ENCODE measurements at regions not wholly inside any gene's neighbourhood (a gene's known extent, or its start where the extent isn't known, plus 50 kb on each side); places are given as distances from the start of the nearest gene placed in this dataset.
A peak's percentile ranks its signal among the peaks of the same experiment; 100 is the strongest.
"Not testable (repeated sequence)": the region's sequence is repeated elsewhere in the genome, so short reads cannot be mapped to it uniquely, and the experiment has no call there.

- no peak overlapping the region for H3K27ac Mint-ChIP-seq
- no peak overlapping the region for H3K4me3 Mint-ChIP-seq
- peaks cover 39% of the 10 kb centered on the region for H3K4me1 Mint-ChIP-seq
- peaks cover 3% of the 10 kb centered on the region for H3K27me3 Mint-ChIP-seq (ENCODE audit: low read depth, poor library complexity)
- no peaks in the 10 kb centered on the region for H3K36me3 Mint-ChIP-seq (ENCODE audit: low read depth)
- no peak for TF ChIP-seq CTCF (IDR thresholded peaks at IDR 0.05)
- H3K9me3 Mint-ChIP-seq = no peaks in the 10 kb centered on the region
- no peak for DNase-seq
Observed at GRCh38 chr4:128542047-128542446, 254.4 kb upstream of the PGRMC2 start.

- peaks cover 2% of the 10 kb centered on the region for H3K27me3 Mint-ChIP-seq (ENCODE audit: low read depth, poor library complexity)
- DNase-seq = no peak
- peaks cover 48% of the 10 kb centered on the region for H3K4me1 Mint-ChIP-seq
- no peak for TF ChIP-seq CTCF (IDR thresholded peaks at IDR 0.05)
- H3K9me3 Mint-ChIP-seq = peaks cover 10% of the 10 kb centered on the region
- peaks cover 4% of the 10 kb centered on the region for H3K36me3 Mint-ChIP-seq (ENCODE audit: low read depth)
- peak overlapping the region; percentile 94 for H3K27ac Mint-ChIP-seq
- no peak overlapping the region for H3K4me3 Mint-ChIP-seq
Observed at GRCh38 chr4:128540122-128540521, 252.5 kb upstream of the PGRMC2 start.

GRCh38 chr4:128538111-128538882, 250.7 kb upstream of the PGRMC2 start:
- no peak for DNase-seq
- Mint-ChIP-seq H3K9me3 (peaks cover 27% of the 10 kb centered on the region), H3K27me3 (ENCODE audit: low read depth, poor library complexity) (no peaks in the 10 kb centered on the region), H3K36me3 (ENCODE audit: low read depth) (peaks cover 13% of the 10 kb centered on the region), H3K4me1 (peaks cover 32% of the 10 kb centered on the region), H3K4me3 (no peak overlapping the region), H3K27ac (no peak overlapping the region)
- TF ChIP-seq CTCF (IDR thresholded peaks at IDR 0.05) = no peak

GRCh38 chr4:128536746-128537145, 249.1 kb upstream of the PGRMC2 start:
- no peaks in the 10 kb centered on the region for H3K27me3 Mint-ChIP-seq (ENCODE audit: low read depth, poor library complexity)
- H3K27ac Mint-ChIP-seq = no peak overlapping the region
- no peak for DNase-seq

DNA sequence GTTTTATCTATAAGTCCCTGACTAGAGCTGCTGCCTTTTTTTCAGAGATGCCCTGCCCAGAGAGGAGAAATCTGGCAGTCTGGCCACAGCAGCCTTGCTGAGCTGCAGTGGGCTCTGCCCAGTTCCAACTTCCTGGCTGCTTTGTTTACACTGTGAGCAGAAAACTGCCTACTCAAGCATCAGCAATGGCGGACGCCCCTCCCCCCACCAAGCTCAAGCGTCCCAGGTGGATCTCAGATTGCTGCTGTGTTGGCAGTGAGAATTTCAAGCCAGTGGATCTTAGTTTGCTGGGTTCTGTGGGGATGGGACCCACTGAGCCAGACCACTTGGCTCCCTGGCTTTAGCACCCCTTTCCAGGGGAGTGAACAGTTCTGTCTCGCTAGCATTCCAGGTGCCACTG, 247.9 kb upstream of the PGRMC2 start:
- peaks cover 22% of the 10 kb centered on the region for H3K36me3 Mint-ChIP-seq (ENCODE audit: low read depth)
- not testable (repeated sequence) for DNase-seq; H3K4me3 Mint-ChIP-seq; H3K27me3 Mint-ChIP-seq (ENCODE audit: low read depth, poor library complexity); H3K27ac Mint-ChIP-seq
- H3K9me3 Mint-ChIP-seq = peaks cover 52% of the 10 kb centered on the region
- peaks cover 23% of the 10 kb centered on the region for H3K4me1 Mint-ChIP-seq

More at GRCh38 chr4:128536746-128537145, 249.1 kb upstream of the PGRMC2 start:
- H3K9me3 Mint-ChIP-seq = peaks cover 42% of the 10 kb centered on the region
- peaks cover 22% of the 10 kb centered on the region for H3K36me3 Mint-ChIP-seq (ENCODE audit: low read depth)
- TF ChIP-seq CTCF (IDR thresholded peaks at IDR 0.05) = no peak
- no peak overlapping the region for H3K4me3 Mint-ChIP-seq
- peaks cover 23% of the 10 kb centered on the region for H3K4me1 Mint-ChIP-seq

- peaks cover 2% of the 10 kb centered on the region for H3K27me3 Mint-ChIP-seq (ENCODE audit: low read depth, poor library complexity)
- no peak for TF ChIP-seq CTCF (IDR thresholded peaks at IDR 0.05)
- no peak overlapping the region for H3K4me3 Mint-ChIP-seq
- H3K27ac Mint-ChIP-seq = peak overlapping the region; percentile 83
- no peak for DNase-seq
- peaks cover 30% of the 10 kb centered on the region for H3K9me3 Mint-ChIP-seq
- H3K36me3 Mint-ChIP-seq (ENCODE audit: low read depth) = peaks cover 8% of the 10 kb centered on the region
- H3K4me1 Mint-ChIP-seq = peaks cover 16% of the 10 kb centered on the region
Observed at GRCh38 chr4:128528793-128529553, 241.4 kb upstream of the PGRMC2 start.

Data from nephron progenitor cell (in vitro differentiated cells).